Vagina (tissue), 2 donors: ENCODE measurements at regions not wholly inside any gene's neighbourhood (a gene's known extent, or its start where the extent isn't known, plus 50 kb on each side); places are given as distances from the start of the nearest gene placed in this dataset.

Source experiments
- DNase-seq, 2 donors: peaks; one replicate each; pipeline ENCODE4 v3.0.0-alpha.2; 2017; ENCODE audit errors: extremely low spot score in 2 of 2
- H3K27ac ChIP-seq: fragments of 200-600 bp; sonication (generic); one replicate; pipeline ENCODE4 v1.5.1; 2019
- H3K27me3 ChIP-seq: fragments of 200-600 bp; sonication (generic); one replicate; pipeline ENCODE4 v1.5.1; 2019
- H3K36me3 ChIP-seq, 2 donors: fragments of 200-600 bp; sonication (generic); one replicate each; pipeline ENCODE4 v1.5.1; 2017 to 2019
- H3K4me1 ChIP-seq: fragments of 200-600 bp; sonication (generic); one replicate; pipeline ENCODE4 v1.5.1; 2019
- H3K4me3 ChIP-seq, 2 donors: fragments of 200-600 bp; sonication (generic); 1 replicate in 1 of 2; 2 replicates in 1 of 2; pipeline ENCODE4 v1.5.1; 2016 to 2019
- H3K9me3 ChIP-seq: fragments of 200-600 bp; sonication (generic); one replicate; pipeline ENCODE4 v1.5.1; 2019
- CTCF ChIP-seq, 3 experiments: fragments of 450-650 bp in 2 of 3; fragments of 200-600 bp in 1 of 3; sonication (generic) in 1 of 3; IDR thresholded peaks; one replicate each; pipeline ENCODE4 v1.5.1; 2017 to 2019; ENCODE audit warnings: antibody characterized with exemption in 3 of 3, mild to moderate bottlenecking in 2 of 3, moderate library complexity in 2 of 3
- POLR2A ChIP-seq, 2 donors: fragments of 450-650 bp; IDR thresholded peaks; one replicate each; pipeline ENCODE4 v1.6.1; 2017; ENCODE audit warnings: antibody characterized with exemption in 2 of 2, mild to moderate bottlenecking in 2 of 2, moderate library complexity in 2 of 2
- POLR2AphosphoS5 ChIP-seq, 2 donors: sonication (generic); formaldehyde crosslinking; IDR thresholded peaks; one replicate each; pipeline ENCODE4 v1.9.0; 2017; ENCODE audit warnings: antibody characterized with exemption in 2 of 2, mild to moderate bottlenecking in 2 of 2, low read depth in 1 of 2; ENCODE audit not compliant: insufficient read depth in 1 of 2
- intact Hi-C: fragments of 100-400 bp; cut with DNase I; formaldehyde crosslinking; loops from one replicate; pipeline ENCODE4 v1.15.1; 2023

DNA sequence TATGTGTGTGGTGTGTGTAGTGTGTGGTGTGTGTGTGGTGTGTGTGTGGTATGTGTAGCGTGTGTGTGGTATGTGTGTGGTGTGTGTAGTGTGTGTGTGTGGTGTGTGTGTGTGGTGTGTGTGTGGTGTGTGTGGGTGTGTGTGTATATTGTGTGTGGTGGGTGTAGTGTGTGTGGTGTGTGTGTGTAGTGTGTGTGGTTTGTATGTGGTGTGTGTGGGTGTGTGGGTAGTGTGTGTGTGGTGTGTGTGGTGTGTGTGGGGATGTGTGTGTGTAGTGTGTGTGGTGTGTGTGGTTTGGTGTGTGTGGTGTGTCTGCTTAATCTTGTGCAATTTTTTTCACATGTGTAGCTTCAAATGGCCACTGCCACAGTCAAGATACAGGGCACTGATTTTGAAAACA, 94.5 kb downstream of the CPZ start:
- Histone ChIP-seq H3K4me3 (no peak overlapping the region), H3K36me3 (no peaks in the 10 kb centered on the region), H3K4me1 (no peaks in the 10 kb centered on the region), H3K9me3 (no peaks in the 10 kb centered on the region), H3K27me3 (no peaks in the 10 kb centered on the region), H3K27ac (no peak overlapping the region)
- DNase-seq = no peak
- intact Hi-C loops = no loop called here
- TF ChIP-seq CTCF (IDR thresholded peaks at IDR 0.05) = no peak
- TF ChIP-seq POLR2A (IDR thresholded peaks at IDR 0.05) = no peak

DNA sequence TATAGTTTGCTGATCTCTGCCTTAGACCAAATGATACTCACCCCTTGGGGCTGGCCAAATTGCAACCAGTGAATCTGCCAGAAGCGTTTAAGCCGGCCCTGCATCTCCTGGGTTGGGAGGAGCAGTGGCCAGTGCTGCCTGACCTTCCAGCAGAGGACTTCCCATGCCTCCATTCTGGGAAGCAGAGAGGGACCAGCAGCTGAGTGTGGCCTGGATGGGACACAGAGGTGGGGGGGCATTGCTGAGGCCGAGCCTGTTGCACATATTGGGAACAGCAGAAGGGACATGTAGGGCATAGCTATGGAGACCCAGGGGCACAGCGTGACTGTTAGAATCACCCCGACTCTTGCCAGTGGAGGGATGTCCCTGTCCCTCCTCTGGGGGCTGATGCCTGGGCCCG, 93.3 kb downstream of the CPZ start:
- DNase-seq = no peak
- TF ChIP-seq POLR2A (IDR thresholded peaks at IDR 0.05) (no peak), CTCF (IDR thresholded peaks at IDR 0.05) (no peak), POLR2AphosphoS5 (IDR thresholded peaks at IDR 0.05; ENCODE audit: insufficient read depth in 1 of 2, low read depth in 1 of 2) (no peak)
- Histone ChIP-seq H3K27me3 (no peaks in the 10 kb centered on the region), H3K9me3 (no peaks in the 10 kb centered on the region), H3K4me3 (no peak overlapping the region), H3K36me3 (no peaks in the 10 kb centered on the region), H3K27ac (no peak overlapping the region), H3K4me1 (no peaks in the 10 kb centered on the region)
- intact Hi-C loops = no loop called here

DNA sequence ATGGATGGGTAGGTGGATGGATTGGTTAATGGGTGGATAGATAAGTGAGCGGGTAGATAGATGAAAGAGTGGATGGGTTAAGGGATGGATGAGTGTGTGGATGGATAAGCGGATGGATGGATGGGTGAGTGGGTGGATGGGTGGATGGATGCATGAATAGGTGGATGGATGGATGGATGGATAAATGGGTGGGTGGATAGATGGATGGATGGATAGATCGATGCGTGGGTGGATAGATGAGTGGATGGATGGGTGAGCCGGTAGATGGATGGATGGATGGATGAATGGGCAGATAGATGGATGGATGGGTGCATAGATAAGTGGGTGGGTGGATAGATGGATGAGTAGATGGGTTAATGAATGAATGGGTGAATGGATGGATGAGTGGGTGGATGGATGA, 90.9 kb downstream of the CPZ start:
- no peaks in the 10 kb centered on the region for H3K27me3 ChIP-seq
- no peaks in the 10 kb centered on the region for H3K36me3 ChIP-seq
- H3K27ac ChIP-seq = no peak overlapping the region
- no peaks in the 10 kb centered on the region for H3K9me3 ChIP-seq
- no peaks in the 10 kb centered on the region for H3K4me1 ChIP-seq
- TF ChIP-seq POLR2AphosphoS5 (IDR thresholded peaks at IDR 0.05; ENCODE audit: insufficient read depth in 1 of 2, low read depth in 1 of 2) (no peak), CTCF (IDR thresholded peaks at IDR 0.05) (no peak), POLR2A (IDR thresholded peaks at IDR 0.05) (no peak)
- intact Hi-C loops = no loop called here
- H3K4me3 ChIP-seq = no peak overlapping the region
- no peak for DNase-seq

- Histone ChIP-seq H3K27ac (no peak overlapping the region), H3K9me3 (no peaks in the 10 kb centered on the region), H3K27me3 (no peaks in the 10 kb centered on the region), H3K36me3 (no peaks in the 10 kb centered on the region), H3K4me3 (no peak overlapping the region), H3K4me1 (no peaks in the 10 kb centered on the region)
- TF ChIP-seq POLR2A (IDR thresholded peaks at IDR 0.05) = no peak
- TF ChIP-seq POLR2AphosphoS5 (IDR thresholded peaks at IDR 0.05; ENCODE audit: insufficient read depth in 1 of 2, low read depth in 1 of 2) = no peak
- no peak for TF ChIP-seq CTCF (IDR thresholded peaks at IDR 0.05)
- no peak for DNase-seq
- intact Hi-C loops = no loop called here
Measured at GRCh38 chr4:8682725-8683124, 90.2 kb downstream of the CPZ start.

- TF ChIP-seq POLR2AphosphoS5 (IDR thresholded peaks at IDR 0.05; ENCODE audit: insufficient read depth in 1 of 2, low read depth in 1 of 2) = no peak
- no peak for TF ChIP-seq CTCF (IDR thresholded peaks at IDR 0.05)
- TF ChIP-seq POLR2A (IDR thresholded peaks at IDR 0.05) = no peak
- no peaks in the 10 kb centered on the region for H3K4me1 ChIP-seq
- no peaks in the 10 kb centered on the region for H3K27me3 ChIP-seq
- no peaks in the 10 kb centered on the region for H3K9me3 ChIP-seq
- intact Hi-C loops = no loop called here
- no peak overlapping the region for H3K4me3 ChIP-seq
- no peak for DNase-seq
- H3K36me3 ChIP-seq = no peaks in the 10 kb centered on the region
- no peak overlapping the region for H3K27ac ChIP-seq
Measured at GRCh38 chr4:8682296-8682695, 89.7 kb downstream of the CPZ start.
